ENCODE measurements at regions not wholly inside any gene's neighbourhood (a gene's known extent, or its start where the extent isn't known, plus 50 kb on each side); places are given as distances from the start of the nearest gene placed in this dataset.

- TF ChIP-seq CTCF (IDR thresholded peaks at IDR 0.05; ENCODE audit: low read depth, low read length), result no peak
- H3K27ac ChIP-seq (ENCODE audit: low read depth, low read length), result no peak overlapping the region
- peaks cover 75% of the 10 kb centered on the region for H3K9me3 ChIP-seq (ENCODE audit: control insufficient read depth, insufficient read depth, low read length)
- H3K27me3 ChIP-seq (ENCODE audit: control insufficient read depth, insufficient read depth, low read length), result no peaks in the 10 kb centered on the region
- ChIA-PET CTCF (no interaction called here), POLR2A (no interaction called here)
- DNase-seq (ENCODE audit: low read depth, low spot score), result no peak
- no peak overlapping the region for H3K4me3 ChIP-seq (ENCODE audit: low read depth, low read length)
These were observed 421.7 kb downstream of the IRX2 start for GRCh38 chr5:2329741-2330140.

GRCh38 chr5:2326601-2327000, 424.9 kb downstream of the IRX2 start:
- no peak for DNase-seq (ENCODE audit: low read depth, low spot score)
- POLR2A ChIA-PET, result no interaction called here
- CTCF ChIA-PET, result no interaction called here
- Histone ChIP-seq H3K27me3 (ENCODE audit: control insufficient read depth, insufficient read depth, low read length) (no peaks in the 10 kb centered on the region), H3K27ac (ENCODE audit: low read depth, low read length) (no peak overlapping the region), H3K9me3 (ENCODE audit: control insufficient read depth, insufficient read depth, low read length) (peaks cover 58% of the 10 kb centered on the region), H3K4me3 (ENCODE audit: low read depth, low read length) (no peak overlapping the region)
- no peak for TF ChIP-seq CTCF (IDR thresholded peaks at IDR 0.05; ENCODE audit: low read depth, low read length)

- Histone ChIP-seq H3K27me3 (ENCODE audit: control insufficient read depth, insufficient read depth, low read length) (no peaks in the 10 kb centered on the region), H3K4me3 (ENCODE audit: low read depth, low read length) (no peak overlapping the region), H3K27ac (ENCODE audit: low read depth, low read length) (no peak overlapping the region), H3K9me3 (ENCODE audit: control insufficient read depth, insufficient read depth, low read length) (peaks cover 56% of the 10 kb centered on the region)
- ChIA-PET CTCF (no interaction called here), POLR2A (no interaction called here)
- no peak for TF ChIP-seq CTCF (IDR thresholded peaks at IDR 0.05; ENCODE audit: low read depth, low read length)
- no peak for DNase-seq (ENCODE audit: low read depth, low spot score)
These were observed 426.7 kb downstream of the IRX2 start for GRCh38 chr5:2324788-2325187.

DNA sequence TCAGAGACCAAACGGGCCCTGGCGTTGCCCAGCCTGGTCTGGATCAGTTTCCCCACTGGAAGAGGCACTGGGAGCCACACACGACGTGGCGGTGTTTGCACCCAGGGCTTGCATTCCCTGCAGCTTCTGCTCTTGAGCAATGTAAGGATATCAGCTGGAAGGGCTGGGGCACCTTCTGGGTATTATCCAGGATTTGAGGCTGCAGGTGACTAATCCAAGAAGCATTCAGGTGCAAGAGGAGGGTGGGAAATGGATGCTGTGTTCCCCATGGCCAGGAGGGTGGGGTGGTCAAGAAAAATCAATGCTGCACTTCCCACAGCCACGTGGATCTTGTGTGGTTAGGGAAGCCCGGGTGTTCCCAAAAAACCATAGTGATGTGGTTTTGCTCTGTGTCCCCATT, 430.9 kb downstream of the IRX2 start:
- CTCF ChIA-PET, result no interaction called here
- POLR2A ChIA-PET, result no interaction called here
- H3K27me3 ChIP-seq (ENCODE audit: control insufficient read depth, insufficient read depth, low read length), result no peaks in the 10 kb centered on the region
- H3K27ac ChIP-seq (ENCODE audit: low read depth, low read length), result no peak overlapping the region
- H3K4me3 ChIP-seq (ENCODE audit: low read depth, low read length), result no peak overlapping the region
- TF ChIP-seq CTCF (IDR thresholded peaks at IDR 0.05; ENCODE audit: low read depth, low read length), result no peak
- H3K9me3 ChIP-seq (ENCODE audit: control insufficient read depth, insufficient read depth, low read length), result peaks cover 44% of the 10 kb centered on the region
- DNase-seq (ENCODE audit: low read depth, low spot score), result no peak

GRCh38 chr5:2317540-2317939, 433.9 kb downstream of the IRX2 start:
- no peak for TF ChIP-seq CTCF (IDR thresholded peaks at IDR 0.05; ENCODE audit: low read depth, low read length)
- Histone ChIP-seq H3K27me3 (ENCODE audit: control insufficient read depth, insufficient read depth, low read length) (no peaks in the 10 kb centered on the region), H3K4me3 (ENCODE audit: low read depth, low read length) (no peak overlapping the region), H3K27ac (ENCODE audit: low read depth, low read length) (no peak overlapping the region), H3K9me3 (ENCODE audit: control insufficient read depth, insufficient read depth, low read length) (peaks cover 33% of the 10 kb centered on the region)
- CTCF ChIA-PET, result no interaction called here
- no peak for DNase-seq (ENCODE audit: low read depth, low spot score)
- POLR2A ChIA-PET, result no interaction called here
